ENCODE measurements at regions not wholly inside any gene's neighbourhood (a gene's known extent, or its start where the extent isn't known, plus 50 kb on each side); places are given as distances from the start of the nearest gene placed in this dataset.

DNA sequence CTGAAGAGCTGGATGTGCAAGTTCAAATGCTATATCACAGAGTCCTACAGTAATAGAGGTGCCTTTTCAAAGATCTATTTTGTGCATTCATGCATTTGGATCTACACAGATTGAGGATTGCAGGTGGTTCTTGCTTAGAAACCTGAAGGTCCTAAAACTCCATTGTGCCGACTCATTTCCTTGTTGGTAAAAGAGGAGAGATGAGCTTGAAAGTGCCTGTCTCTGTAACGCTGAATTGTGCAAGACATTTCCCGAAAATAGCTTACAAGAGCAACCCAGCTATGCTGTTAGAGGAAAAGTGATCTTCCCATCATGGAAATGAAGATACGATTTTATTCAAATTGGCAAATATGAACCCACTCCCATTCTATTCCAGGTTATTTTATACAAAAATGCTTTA is 110.7 kb upstream of the CXCL14 start:
- no peak for DNase-seq (ENCODE audit: low read depth)
- H3K4me3 ChIP-seq (ENCODE audit: low read depth, low read length) = no peak overlapping the region
- TF ChIP-seq, protein P1, sequence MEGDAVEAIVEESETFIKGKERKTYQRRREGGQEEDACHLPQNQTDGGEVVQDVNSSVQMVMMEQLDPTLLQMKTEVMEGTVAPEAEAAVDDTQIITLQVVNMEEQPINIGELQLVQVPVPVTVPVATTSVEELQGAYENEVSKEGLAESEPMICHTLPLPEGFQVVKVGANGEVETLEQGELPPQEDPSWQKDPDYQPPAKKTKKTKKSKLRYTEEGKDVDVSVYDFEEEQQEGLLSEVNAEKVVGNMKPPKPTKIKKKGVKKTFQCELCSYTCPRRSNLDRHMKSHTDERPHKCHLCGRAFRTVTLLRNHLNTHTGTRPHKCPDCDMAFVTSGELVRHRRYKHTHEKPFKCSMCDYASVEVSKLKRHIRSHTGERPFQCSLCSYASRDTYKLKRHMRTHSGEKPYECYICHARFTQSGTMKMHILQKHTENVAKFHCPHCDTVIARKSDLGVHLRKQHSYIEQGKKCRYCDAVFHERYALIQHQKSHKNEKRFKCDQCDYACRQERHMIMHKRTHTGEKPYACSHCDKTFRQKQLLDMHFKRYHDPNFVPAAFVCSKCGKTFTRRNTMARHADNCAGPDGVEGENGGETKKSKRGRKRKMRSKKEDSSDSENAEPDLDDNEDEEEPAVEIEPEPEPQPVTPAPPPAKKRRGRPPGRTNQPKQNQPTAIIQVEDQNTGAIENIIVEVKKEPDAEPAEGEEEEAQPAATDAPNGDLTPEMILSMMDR (IDR thresholded peaks at IDR 0.05; ENCODE audit: insufficient read depth, low read length) = no peak

DNA sequence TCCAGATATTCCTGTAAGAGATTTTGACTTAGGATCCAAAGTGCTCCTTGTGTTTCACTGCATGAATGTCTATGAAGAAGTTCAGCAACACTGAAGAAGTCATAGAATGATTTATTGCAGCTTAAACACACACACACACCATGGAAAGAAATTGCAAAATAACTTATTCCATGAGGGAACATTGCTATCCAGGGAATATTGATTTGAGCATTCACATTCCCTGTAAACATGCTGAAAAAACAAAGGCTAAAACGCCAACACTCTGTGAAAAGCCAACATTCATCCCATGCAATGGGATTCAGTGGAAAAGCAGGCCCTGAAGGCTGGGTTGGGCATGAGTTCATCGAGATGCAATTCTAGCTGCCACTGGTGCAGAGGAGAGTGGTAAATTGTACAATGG is 109.6 kb upstream of the CXCL14 start:
- no peak overlapping the region for H3K4me3 ChIP-seq (ENCODE audit: low read depth, low read length)
- DNase-seq (ENCODE audit: low read depth) = no peak
- TF ChIP-seq, protein P1 (IDR thresholded peaks at IDR 0.05; ENCODE audit: insufficient read depth, low read length) = no peak

DNA sequence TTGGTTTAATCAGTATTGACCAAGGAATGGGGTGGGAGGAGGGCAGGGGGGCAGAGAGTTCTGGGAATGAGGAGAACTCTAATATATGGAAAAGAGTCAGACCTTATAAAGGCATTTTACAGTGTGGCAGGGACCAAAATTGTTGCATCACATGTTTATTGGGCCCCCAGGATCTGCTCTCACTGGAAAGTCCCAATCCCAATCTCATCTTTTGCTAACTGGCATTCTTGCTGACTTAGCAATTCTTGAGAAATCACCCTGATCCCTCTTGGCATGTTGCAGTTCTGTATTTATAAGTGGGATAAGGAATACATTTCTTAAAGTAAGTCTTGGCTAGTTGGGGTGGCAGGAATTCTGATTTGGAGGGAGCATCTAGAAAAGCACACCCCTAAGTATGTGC is 104.4 kb upstream of the CXCL14 start:
- no peak for DNase-seq (ENCODE audit: low read depth)
- TF ChIP-seq, protein P1 (IDR thresholded peaks at IDR 0.05; ENCODE audit: insufficient read depth, low read length) = no peak
- no peak overlapping the region for H3K4me3 ChIP-seq (ENCODE audit: low read depth, low read length)

DNA sequence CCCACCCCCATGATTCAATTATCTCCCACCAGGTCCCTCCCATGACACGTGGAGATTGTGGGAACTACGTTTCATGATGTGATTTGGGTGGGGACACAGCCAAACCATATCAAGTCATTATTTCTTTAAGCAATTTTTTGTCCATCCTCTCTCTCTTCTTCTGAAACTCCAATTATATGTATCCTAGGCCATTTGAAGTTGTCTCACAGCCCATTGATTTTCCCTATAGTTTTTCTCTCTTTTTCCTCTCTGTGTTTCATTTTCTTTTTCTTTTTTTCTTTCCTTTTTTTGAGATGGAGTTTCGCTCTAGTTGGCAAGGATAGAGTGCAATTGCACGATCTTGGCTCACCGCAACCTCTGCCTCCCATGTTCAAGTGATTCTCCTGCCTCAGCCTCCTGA is 101.9 kb upstream of the CXCL14 start:
- H3K4me3 ChIP-seq (ENCODE audit: low read depth, low read length) = no peak overlapping the region
- TF ChIP-seq, protein P1 (IDR thresholded peaks at IDR 0.05; ENCODE audit: insufficient read depth, low read length) = no peak
- DNase-seq (ENCODE audit: low read depth) = no peak

DNA sequence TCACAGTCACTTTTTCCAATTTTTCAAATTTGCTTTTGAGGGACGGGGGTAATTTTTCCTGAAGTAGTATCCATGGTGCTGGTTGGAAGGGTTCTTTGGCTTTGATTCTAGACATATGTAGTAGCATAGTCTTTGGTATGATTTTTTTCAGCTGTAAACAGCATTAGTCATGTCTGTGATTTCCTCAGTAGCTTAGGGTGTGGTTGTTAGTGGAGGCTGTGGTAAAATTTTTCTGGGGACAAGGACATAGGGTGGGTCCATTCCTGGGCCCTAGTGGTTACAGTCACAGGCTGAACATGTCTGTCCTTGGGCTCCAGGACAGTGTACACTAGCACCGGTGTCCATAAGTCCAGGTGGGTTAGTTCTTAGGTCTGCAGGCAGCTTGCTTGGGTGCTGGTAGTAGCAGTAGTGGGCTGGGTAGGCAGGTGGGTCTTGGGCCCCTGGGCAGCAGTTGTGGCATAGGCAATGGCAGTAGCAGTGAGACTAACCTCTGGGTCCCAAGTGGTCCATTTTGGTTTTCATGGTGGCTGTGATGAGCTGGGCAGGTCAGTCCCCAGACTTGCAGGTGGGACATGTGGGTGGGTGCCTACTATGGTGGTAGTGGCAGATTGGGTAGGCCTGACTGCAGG is 100.0 kb upstream of the CXCL14 start:
- TF ChIP-seq, protein P1 (IDR thresholded peaks at IDR 0.05; ENCODE audit: insufficient read depth, low read length) = no peak

DNA sequence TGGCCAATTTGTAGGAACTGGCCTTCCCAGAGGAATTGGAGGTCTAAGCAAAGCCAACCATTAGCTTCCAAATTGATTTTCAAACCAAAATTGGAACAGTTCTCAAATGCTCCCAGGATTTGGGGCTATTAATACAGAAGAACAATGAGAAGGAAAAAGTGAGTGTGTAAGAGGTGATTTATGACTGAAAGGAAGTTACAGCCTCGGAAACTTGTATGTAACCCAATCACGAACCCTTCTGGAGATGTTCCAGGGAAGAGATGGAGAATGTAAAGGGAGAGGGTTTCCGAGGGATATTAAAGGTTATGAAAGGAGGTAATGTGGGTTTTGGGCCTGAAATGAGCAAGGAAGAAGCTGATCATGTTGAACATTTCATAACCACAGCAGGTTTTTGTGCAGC is 93.2 kb upstream of the CXCL14 start:
- H3K4me3 ChIP-seq (ENCODE audit: low read depth, low read length) = no peak overlapping the region
- TF ChIP-seq, protein P1 (IDR thresholded peaks at IDR 0.05; ENCODE audit: insufficient read depth, low read length) = no peak
- DNase-seq (ENCODE audit: low read depth) = no peak

More for the DNA sequence above, 100.0 kb upstream of the CXCL14 start:
- H3K4me3 ChIP-seq (ENCODE audit: low read depth, low read length) = no peak overlapping the region
- DNase-seq (ENCODE audit: low read depth) = no peak
